Right lobe of liver (tissue), 4 donors: ENCODE measurements at regions not wholly inside any gene's neighbourhood (a gene's known extent, or its start where the extent isn't known, plus 50 kb on each side); places are given as distances from the start of the nearest gene placed in this dataset.

ENCODE experiments used
- POLR2A ChIP-seq: fragments of 450-650 bp; IDR thresholded peaks from one replicate; pipeline ENCODE4 v1.6.1; 2017; ENCODE audit warnings: antibody characterized with exemption, mild to moderate bottlenecking
- TF ChIP-seq, protein P1 (sequence below), 4 donors: fragments of 200-600 bp in 3 of 4; fragments of 450-650 bp in 1 of 4; IDR thresholded peaks; one replicate each; pipeline versions ENCODE4 v1.5.1 to v1.8.0; 2016 to 2022; ENCODE audit warnings: antibody characterized with exemption in 4 of 4, mild to moderate bottlenecking in 2 of 4
- donor health status: DM: no; HTN: no; CAD: no.
- donor health status: DM: no; HTN: no; CAD: no.
- donor health status: DM: no; HTN: yes; CAD: no.

DNA sequence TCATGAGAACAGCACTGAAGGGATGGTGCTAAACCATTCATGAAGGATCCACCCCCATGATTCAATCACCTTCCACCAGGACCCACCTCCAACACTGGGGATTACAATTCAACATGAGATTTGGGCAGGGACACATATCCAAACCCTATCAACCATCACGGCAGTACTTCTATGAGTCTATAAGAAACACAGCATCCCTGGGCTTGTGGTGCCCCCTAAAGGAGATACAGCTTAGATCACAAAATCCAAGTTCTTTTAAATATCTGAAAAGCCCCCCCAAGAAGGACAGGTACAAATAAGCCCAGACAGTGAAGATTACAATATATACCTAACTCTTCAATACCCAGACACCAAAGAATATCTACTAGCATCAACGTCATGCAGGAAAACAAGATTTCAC is 233.7 kb upstream of the ADRA1B start:
- TF ChIP-seq, protein P1, sequence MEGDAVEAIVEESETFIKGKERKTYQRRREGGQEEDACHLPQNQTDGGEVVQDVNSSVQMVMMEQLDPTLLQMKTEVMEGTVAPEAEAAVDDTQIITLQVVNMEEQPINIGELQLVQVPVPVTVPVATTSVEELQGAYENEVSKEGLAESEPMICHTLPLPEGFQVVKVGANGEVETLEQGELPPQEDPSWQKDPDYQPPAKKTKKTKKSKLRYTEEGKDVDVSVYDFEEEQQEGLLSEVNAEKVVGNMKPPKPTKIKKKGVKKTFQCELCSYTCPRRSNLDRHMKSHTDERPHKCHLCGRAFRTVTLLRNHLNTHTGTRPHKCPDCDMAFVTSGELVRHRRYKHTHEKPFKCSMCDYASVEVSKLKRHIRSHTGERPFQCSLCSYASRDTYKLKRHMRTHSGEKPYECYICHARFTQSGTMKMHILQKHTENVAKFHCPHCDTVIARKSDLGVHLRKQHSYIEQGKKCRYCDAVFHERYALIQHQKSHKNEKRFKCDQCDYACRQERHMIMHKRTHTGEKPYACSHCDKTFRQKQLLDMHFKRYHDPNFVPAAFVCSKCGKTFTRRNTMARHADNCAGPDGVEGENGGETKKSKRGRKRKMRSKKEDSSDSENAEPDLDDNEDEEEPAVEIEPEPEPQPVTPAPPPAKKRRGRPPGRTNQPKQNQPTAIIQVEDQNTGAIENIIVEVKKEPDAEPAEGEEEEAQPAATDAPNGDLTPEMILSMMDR (IDR thresholded peaks at IDR 0.05) = no peak
- TF ChIP-seq POLR2A = no peak
